GM21423 (cell line): ENCODE measurements at regions not wholly inside any gene's neighbourhood (a gene's known extent, or its start where the extent isn't known, plus 50 kb on each side); places are given as distances from the start of the nearest gene placed in this dataset.

Source experiments
- ATAC-seq: cut with Tn5 transposase; IDR thresholded peaks from one replicate; pipeline ENCODE4 v1.9.1; 2021; ENCODE audit warnings: mild to moderate bottlenecking, moderate library complexity; ENCODE audit not compliant: unreplicated experiment

DNA sequence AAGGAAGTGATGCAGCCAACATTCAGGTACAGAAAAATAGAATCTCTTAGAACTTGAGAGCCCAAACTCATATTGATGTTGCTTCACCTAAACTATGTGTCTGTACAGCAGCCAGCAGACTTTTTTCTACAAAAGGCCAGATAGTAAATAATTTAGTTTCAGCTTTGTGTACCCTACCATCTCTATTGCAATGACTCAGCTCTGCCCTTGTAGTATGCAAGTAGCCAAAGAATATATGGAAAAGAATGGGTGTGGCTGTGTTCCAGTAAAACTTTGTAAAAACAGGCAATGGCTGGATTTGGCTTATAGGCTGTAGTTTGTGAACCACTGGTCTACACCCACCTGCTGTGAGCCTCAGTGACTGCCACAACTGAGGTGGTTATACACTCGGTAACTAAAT lies 392.5 kb upstream of the RARB start:
- no peak for ATAC-seq

DNA sequence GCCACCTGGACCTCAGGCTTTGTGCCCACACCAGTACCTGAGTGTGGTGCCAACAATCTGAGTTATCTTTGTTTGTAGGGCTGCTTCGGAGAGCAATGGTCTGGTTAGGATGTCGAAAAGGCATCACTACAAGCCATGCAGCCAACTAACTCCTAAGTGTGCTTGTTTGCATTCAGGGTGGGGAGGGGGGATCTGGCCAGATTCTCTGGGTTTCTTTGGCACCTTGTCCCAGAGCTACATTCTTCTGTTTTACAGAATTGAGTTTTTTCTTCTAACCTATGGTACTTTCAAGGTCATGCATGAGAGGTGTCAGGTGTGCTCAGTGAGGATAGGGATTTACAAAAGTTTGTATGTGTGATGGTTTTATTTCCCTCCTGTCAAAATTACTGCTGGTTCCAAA lies 391.4 kb upstream of the RARB start:
- ATAC-seq: no peak

DNA sequence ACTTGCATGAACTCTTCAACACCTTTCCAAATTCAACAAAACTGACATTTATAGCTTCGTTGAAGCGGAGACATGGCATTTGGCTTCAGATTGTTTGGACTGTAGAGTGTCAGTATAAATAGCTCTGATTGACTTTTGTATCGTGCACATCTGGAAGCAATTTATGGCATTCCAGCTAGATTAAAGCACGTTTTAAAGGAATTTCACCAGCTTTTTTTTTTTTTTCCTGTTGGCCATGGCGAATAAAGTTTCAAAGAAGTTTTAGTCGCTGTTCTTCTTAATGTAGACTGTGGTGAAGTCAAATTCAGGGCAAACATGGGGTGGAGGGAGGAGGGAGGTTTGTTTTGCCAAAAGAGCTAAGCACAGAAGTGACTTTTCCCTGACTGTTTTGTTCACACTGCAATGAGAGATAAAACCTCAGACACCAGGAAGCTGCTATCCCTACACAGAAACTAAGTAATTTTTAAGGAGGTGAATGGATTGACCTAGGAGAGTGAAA lies 391.0 kb upstream of the RARB start:
- no peak for ATAC-seq

DNA sequence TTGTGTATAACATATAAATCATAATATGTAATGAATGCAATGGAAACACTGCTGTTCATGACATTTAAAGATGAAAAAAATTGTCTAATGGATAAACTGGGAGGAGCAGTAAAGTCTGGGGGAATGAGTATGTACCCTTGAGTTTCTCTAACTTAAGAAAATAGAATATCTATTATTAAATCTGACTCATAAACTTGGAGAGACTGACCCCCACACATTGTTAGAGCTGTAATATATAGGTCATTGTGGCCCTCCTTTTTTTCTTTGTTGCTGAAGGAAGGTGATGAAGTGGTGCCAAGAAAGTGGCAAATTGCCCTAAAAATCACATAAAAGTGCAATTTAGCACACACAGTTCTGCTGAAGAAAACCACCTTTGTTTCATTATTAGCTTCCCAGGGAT lies 389.8 kb upstream of the RARB start:
- ATAC-seq: no peak

DNA sequence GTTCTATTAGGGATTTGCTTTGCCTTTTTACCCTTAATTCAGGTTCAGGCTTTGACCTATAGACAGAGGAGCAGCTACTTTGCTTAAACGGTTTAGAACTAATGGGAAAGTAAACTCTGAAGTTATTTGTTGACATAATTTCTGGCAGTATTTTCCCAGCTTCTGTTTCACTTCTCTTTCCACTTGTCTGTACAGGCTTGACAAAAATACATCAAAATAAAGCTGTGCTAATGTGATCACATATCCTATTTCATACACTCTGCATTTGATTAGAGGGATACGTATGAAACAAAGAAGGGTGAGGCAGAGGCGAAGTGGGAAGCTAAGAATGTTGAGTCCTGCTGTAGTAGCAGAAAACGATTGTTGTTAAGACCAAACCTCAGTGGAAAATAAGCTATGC lies 389.1 kb upstream of the RARB start:
- no peak for ATAC-seq

DNA sequence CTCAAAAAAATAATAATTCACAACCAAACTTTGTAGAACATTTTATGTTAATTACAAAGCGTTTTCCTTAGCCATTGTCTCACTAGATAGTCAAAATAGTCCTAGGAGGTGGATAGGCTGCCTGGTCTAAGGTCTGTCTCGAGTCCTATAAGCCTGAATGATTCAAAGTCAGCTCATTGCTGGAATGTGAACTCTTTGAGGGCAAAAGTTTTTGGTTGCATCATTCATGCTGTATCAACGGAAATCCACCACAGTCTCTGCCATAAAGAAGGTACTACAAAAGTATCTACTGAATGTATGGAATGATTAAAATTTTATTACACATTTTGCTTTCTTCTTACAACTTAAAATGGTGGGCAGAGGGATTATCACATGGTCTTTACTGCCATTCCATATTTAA lies 387.3 kb upstream of the RARB start:
- ATAC-seq: no peak

DNA sequence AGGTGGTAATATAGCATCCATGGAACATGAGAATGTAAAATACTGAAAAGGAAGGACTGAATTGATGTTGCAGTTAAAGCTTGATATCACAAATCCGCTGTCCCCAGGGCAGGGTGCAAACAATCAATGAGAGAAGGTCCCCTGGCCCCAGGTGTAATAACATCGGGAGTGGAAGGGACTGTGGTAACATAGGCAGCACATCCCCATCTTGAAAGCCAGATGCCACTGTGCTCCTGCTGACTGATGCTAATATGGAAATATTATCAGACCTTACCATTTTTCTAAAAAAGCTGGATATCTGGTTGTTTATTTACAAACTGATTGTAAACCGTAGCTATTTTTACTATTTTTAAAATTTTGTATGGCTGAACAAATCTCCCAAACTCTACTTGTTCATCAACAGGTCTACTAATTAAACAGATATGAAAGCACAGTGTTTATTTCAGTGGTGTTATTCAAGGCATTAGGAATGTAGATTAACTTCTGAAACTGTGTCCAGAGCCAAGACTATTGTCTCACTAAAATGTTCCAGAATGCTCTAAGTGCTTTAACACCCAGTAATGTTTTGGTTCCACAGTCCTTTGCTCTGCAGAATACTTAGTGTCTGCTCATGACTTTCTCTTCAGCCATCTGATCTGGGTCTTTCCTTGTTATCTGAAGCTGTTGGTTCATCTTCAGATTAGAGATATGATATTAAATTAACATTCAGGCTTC lies 386.0 kb upstream of the RARB start:
- no peak for ATAC-seq

DNA sequence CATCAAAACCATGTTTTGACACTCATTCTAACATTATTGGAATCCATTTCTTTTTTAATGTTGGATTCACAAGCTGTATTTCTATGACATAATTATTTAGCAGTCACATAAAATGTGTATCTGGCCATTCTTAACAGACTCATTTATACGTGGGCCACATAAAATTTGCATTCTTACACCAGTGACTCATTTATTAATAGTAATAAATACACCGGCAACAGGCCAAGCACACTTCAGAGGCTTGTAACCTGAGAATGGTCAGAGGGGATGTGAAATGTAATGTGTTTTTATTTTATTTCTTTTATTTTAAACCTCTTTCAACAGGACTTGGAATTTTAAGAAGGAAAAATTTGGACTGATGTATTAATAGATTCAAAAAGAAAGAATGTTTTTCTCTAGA lies 384.9 kb upstream of the RARB start:
- ATAC-seq: no peak

DNA sequence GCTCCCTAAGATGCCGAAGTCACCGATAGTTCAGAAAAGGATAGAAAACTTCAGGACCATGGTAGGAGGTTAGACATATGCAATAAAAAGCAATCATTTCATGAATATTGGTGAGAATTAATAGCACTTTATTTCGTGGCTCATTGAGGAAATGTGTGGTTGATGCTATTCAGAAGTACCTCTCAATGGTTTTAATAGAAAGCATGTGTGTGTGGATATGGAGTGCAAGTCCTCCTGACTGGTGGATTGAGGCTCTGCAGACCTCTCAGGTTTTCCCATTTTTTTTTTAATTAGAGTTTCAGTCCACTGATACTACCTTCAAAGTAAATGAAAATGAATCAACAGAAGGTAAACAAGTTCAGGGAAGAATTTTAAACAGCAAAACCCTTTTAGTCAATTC lies 384.3 kb upstream of the RARB start:
- no peak for ATAC-seq

DNA sequence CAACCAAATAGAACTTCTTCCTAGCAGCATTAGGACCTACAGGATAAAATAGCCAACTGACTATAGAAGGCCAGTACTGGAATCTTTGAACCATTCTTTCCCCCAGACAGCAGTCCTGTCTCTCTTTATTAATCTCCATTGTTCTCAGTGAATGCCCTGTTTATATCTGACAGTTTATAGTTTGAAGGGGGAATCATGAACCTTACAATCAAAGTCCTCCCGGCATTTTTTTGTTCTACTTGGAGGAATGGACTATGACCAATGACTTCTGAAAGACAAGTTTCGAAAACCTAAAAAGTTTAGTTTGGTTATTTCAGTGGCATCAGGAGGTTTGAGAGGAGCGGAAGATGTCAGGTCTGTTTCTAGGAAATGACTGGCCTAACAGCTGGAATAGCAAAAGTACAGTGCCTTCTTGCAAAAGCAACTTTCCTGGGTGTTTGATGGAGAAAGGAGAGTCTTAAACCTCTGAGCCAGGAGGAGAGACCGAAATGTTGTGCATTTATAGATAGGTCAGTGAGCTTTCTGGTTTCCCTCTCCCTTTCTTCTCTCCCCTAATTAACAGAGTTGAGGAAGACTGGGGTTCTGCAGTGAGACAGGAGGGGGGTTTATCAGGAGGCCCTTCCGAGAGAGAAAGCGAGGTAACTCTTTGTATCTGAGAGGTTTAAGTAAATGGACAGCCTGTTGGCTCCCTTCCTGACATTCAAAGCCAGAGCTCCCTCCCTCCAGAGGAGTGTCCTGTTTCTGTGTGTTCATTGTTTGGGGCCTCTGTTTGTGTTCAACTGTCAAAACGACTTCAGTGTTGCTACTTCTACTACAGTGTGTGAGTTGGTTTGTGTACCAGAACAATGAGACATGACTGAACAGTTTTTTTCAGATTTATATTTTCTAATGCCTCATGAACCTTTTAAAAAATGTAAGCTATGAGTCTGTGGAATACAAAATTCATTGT lies 383.0 kb upstream of the RARB start:
- ATAC-seq: no peak

DNA sequence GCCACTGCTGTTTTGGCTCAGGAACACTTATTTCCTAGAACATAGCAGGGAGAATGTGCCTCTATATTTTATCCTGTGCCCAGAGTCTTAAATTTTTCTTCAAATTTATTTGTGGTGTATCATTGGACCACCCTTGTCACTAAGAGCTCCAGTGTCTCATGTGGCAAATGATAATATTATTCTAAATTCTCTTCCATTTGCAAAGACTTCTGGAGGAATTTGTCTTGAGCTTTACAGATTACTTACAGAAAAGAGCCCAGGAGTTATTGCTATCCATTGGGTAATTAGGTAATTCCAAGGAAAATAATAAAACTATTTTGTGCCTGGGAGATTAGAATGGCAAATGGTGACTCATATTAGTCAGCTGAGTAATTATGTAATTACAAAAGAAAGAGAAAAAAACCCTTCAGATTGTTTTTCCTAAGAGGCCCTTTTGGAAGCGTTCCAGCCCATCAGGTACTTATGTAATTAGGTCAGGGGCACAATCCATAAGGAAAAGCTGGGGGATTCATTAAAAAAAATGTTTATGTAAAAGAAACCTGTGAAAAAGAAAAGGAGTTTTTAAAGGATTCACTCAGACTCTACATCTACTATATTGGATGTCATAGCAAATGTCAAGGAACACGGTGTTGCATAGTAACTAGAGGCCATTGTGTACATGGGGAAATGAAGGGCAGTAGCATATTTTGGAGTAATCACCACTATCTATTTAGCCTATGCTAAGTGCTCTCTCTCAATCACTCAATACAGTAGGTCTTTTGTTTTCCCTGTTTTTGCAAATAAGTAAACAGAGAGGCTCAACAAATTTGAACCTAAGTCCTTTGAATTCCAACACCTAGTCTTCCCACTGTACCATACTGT lies 380.9 kb upstream of the RARB start:
- ATAC-seq: no peak

DNA sequence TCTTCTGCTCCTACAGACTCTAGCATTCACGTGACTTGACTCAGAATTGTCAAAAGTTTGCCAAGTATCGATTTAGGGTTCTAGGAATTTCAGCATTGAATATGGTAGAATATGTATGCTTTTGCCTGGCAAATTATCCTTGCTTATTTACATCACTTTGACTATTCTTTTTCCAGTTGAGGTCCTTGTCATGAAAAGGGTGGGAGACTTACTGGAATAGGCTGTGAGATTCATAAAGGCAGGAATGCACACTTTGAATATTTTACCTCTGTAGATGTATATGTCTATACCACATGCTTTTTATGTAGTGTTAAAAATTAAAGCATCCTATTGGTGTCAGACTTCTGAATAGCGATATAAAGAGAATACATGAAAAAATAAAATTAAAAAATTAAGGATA lies 378.8 kb upstream of the RARB start:
- no peak for ATAC-seq

DNA sequence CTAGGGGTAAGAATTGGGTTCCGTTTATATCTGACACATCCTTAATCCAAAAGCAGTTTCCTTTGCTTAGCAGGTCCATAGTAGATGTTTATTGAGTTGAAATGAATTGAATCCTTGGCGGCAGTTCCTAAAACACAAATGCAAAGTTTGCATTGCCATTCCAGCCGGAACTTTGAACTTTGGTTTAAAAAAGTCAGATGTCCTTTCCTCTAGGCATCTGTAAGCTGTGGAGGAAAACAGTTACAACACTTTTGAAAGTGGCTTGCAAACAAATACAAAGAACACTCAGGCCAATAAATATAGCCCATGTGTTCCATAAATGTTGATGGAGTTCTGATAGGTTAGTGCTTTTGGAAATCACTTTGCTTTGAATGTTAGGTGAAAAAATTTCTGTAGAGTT lies 374.7 kb upstream of the RARB start:
- ATAC-seq: no peak

DNA sequence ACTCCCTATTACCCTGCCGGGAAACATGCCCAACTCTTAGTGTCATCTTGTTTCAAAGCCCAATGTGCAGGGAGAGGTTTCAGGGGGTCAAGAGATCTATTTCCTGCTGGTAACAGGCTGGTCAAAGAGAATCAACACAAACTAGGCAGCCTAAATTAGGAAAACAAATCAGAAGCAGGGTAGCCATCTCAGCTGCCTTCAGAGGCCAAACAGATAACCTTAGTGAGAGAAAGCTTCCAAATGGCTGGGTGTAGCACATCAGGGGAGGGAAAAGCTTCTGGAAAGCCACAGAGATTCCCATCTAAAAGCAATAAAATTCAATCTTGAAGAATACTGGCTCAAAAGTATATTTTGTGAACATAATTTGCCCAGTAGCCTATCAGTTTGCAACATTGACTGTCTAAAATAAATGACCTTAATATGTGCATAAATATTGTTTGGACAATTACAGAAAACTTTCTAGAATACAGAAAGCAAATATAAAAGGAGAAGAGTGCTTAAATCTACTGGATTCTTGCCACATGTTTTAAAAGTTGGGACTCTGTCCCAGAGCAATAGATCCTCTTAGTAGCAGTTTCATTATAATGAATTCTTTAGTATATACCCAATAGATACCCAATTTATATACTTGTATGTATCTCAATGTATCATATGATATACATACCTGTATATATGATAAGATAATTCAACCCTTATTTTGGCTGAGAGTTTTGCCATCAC lies 371.9 kb upstream of the RARB start:
- ATAC-seq: no peak

DNA sequence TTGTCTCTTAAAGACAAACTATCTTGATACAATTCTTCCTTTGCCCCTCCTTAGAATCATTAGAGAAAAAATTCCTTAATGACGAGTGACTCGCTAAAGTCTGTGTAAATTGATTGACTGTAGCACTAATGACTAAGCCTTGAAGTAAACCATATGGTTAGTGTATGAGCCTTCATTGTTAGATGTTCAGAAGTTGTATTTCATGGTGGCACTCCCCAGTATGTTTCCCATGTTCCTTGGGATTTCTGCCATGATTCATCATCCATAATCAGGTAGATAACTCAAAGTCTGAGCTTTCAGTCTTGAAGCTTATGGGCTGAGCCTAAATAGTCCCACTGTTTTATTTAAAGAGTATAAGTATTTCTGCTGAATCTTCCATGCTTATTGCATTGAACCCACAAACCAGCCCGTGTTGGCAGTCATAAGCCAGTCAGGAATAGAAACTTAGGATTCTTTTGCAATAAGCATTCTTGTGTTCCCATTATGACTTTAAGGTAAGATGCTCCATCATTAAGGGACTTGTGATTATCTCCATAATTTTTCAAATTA lies 371.2 kb upstream of the RARB start:
- ATAC-seq: no peak

DNA sequence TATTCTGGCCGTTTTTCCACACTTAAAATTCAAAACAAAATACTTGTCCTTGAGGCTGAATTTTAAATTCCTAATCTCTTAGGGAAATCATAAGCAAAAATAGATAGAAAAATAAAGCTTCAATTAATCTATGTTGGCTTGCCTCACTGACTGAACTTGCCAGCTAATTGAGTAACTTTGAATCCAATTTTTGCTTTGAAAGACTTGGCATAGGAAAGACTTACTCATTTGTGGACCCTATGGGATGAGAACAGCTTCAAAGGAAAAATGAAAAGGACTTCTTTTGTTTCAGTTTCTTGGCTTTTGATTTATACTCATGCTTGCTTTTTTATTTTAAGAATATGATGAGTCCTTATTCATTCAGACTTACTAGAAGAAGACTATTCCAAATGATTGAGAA lies 370.7 kb upstream of the RARB start:
- ATAC-seq: no peak

DNA sequence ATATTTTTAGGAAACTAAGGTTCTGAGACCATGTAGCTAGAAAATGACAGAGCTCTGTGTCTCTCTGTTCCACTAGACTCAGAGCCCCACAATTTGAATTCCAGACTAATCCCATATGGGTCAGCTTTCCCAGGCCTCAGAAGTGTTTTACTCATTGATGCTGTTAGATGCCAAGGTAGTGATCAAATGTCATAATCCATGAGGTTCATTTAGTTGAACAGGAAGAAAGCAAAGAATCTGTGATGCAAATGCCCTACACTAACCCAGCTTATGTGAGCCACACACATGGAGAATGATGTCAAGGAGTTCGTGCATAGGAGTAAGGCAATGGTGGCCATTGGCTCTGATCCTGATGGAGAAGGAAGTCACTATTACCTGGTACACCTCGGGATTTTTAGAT lies 363.4 kb upstream of the RARB start:
- no peak for ATAC-seq

DNA sequence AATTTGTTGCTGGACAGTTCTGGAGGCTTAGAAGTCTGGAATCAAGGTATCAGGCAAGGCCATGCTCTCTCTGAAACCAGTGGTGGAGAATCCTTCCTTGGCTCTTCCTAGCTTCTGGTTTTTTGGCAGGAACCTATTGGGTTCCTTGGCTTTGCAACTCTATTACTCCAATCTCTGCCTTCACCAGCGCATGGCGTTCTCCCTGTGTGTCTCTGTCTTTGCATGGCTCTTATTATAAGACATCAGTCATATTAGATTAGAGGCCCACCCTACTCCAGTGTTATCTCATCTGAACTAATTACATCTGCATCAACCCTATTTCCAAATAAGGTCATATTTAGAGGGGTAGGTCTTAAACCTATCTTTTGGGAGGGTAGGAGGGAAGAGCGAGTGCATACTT lies 358.1 kb upstream of the RARB start:
- ATAC-seq: no peak

DNA sequence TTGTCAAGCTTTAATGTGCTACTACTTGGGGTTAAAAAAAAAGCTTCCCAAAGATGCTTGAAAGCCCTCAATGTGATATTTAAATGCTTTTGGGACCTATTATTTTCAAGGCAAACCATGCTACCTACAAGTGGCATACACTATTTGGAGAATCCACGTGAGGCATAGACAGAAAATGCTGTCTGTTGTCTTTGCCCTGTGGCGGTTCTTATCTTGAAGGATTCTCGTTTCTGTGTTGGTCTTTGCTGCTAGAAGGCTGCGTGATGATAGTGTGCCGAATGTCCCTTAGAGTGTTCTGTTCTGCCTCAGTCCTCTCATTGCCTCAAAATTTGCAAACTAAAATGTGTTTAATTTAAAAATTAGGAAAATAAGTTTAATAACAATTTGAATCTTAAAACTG lies 356.2 kb upstream of the RARB start:
- no peak for ATAC-seq

DNA sequence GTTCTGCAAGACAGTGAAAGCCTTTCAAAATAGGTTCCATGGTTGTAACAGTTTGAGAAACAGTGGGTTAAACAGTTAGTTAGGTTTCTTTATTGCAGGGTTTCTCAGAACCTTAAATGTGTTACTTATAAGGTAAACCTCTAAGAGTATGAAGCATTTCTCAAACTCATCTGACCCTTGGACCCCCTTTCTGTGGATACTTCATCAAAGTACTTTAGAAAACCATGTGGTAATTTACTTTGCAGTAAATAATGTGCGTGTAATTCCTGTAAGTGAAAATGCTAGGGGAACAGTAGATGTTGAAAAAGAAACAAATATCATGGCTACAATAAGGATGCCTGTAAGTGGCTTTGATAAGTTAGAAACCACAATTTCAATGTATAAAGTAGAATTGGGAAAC lies 354.6 kb upstream of the RARB start:
- ATAC-seq: no peak
